Pancreas (tissue), 10 donors: ENCODE measurements at regions not wholly inside any gene's neighbourhood (a gene's known extent, or its start where the extent isn't known, plus 50 kb on each side); places are given as distances from the start of the nearest gene placed in this dataset.
"Not testable (repeated sequence)": the region's sequence is repeated elsewhere in the genome, so short reads cannot be mapped to it uniquely, and the experiment has no call there.

Source experiments
- ATAC-seq, 4 donors: fragments of 200-7000 bp; cut with Tn5 transposase; one replicate each; pipeline versions ENCODE4 v1.8.0 to v1.9.1; 2020; ENCODE audit warnings: mild to moderate bottlenecking in 4 of 4, moderate library complexity in 4 of 4
- DNase-seq, 6 donors: peaks; one replicate each; pipeline ENCODE4 v3.0.0-alpha.2; 2020
- FAIRE-seq: peaks from 2 replicates; lab custom pipeline; 2012; peaks lifted over from hg19 to GRCh38; lab: Jason Lieb, UNC
- H3K27ac ChIP-seq, 4 donors: fragments of 200-600 bp; sonication (generic); 1 replicate in 3 of 4; 2 replicates in 1 of 4; pipeline versions ENCODE4 v1.5.0 to v1.8.0; 2020
- H3K27me3 ChIP-seq, 4 donors: fragments of 200-600 bp; one replicate each; pipeline ENCODE4 v1.8.0; 2021
- H3K36me3 ChIP-seq, 3 donors: fragments of 200-600 bp; sonication (generic) in 1 of 3; one replicate each; pipeline versions ENCODE4 v1.5.0 to v1.8.0; 2020 to 2021
- H3K4me1 ChIP-seq, 3 donors: fragments of 200-600 bp; one replicate each; pipeline ENCODE4 v1.8.0; 2021
- H3K4me3 ChIP-seq, 4 donors: fragments of 200-600 bp; sonication (generic) in 2 of 4; one replicate each; pipeline versions ENCODE4 v1.5.0 to v1.8.0; 2020 to 2021
- H3K9me3 ChIP-seq, 4 donors: fragments of 200-600 bp; one replicate each; pipeline ENCODE4 v1.8.0; 2021
- CTCF ChIP-seq, 4 donors: fragments of 200-600 bp; sonication (generic) in 3 of 4; IDR thresholded peaks; one replicate each; pipeline versions ENCODE4 v1.5.0 to v1.8.0; 2021; ENCODE audit warnings: antibody characterized with exemption in 4 of 4
- WGBS, 2 donors: extraction: QIAGEN DNeasy Blood & Tissue Kit; methylation state at CpG; one replicate each; pipeline ENCODE4 v1.1.7; 2013; 5-methylcytosine and 5-hydroxymethylcytosine counted together
- intact Hi-C, 3 donors: fragments of 100-400 bp; cut with DNase I; formaldehyde crosslinking; loops; one replicate each; pipeline versions ENCODE4 v1.11.1 to v1.14.2; 2022
- donor health status: healthy with polysubstance abuse.
- donor health status: DM: no; HTN: no; CAD: no; lungs with moderate emphysema.
- donor health status: DM: no; HTN: no; CAD: no.
- donor health status: control.
- donor health status: control.
- donor health status: Bipolar disorder and iron deficiency.
- donor health status: DM: yes; HTN: yes; CAD: no.
- donor health status: DM: no; HTN: no; CAD: no.
- donor health status: DM: no; HTN: no; CAD: no.
- donor health status: DM: yes; HTN: yes; CAD: no.

- Histone ChIP-seq H3K9me3 (no peaks in the 10 kb centered on the region), H3K4me3 (no peak overlapping the region), H3K27ac (no peak overlapping the region), H3K36me3 (no peaks in the 10 kb centered on the region), H3K4me1 (no peaks in the 10 kb centered on the region), H3K27me3 (no peaks in the 10 kb centered on the region)
- FAIRE-seq (no peak), DNase-seq (no peak), ATAC-seq (no peak)
- intact Hi-C loops, result no loop called here
- 26 to 28% methylated on average over 4 of the region's 4 CpGs for WGBS, 2 donors
- no peak for TF ChIP-seq CTCF (IDR thresholded peaks at IDR 0.05)
These were observed 190.7 kb upstream of the TAS2R1 start for GRCh38 chr5:9820691-9821449.

DNA sequence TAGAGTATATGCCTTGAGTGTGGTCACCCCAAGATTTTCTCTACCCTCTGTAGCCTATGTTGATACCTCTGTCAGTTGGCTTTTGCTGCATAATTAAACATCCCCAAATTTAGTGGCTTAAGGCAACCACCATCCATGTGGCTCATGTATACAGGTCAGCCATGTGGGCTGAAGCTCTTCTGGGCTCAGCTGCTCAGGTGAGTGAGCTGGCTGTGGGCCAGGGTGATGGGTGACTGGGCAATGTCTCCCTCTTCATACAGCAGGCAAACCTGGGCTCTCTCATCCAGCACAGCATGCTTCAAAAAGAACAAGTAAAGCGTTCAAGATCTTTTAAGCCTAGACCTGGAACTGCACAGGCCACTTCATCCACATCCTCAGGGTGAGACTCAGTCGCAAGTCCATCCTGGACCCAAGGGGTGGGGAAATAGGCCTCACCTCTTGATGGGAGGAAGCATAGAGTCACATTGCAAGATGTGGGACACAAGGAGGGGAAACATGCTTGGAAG is 188.2 kb upstream of the TAS2R1 start:
- 72 to 93% methylated on average over 2 of the region's 2 CpGs for WGBS, 2 donors

GRCh38 chr5:9817819-9818218 is 187.7 kb upstream of the TAS2R1 start:
- intact Hi-C loops, result no loop called here

More for the DNA sequence above, 188.2 kb upstream of the TAS2R1 start:
- H3K27me3 ChIP-seq, result no peaks in the 10 kb centered on the region
- H3K4me3 ChIP-seq, result no peak overlapping the region
- no peak for ATAC-seq
- H3K9me3 ChIP-seq, result no peaks in the 10 kb centered on the region
- H3K27ac ChIP-seq, result no peak overlapping the region
- H3K4me1 ChIP-seq, result no peaks in the 10 kb centered on the region
- TF ChIP-seq CTCF (IDR thresholded peaks at IDR 0.05), result no peak
- peak in 1 of 6 donors; percentile 23 for DNase-seq
- H3K36me3 ChIP-seq, result no peaks in the 10 kb centered on the region
- intact Hi-C loops, result no loop called here
- FAIRE-seq, result no peak

GRCh38 chr5:9815051-9815450 is 184.9 kb upstream of the TAS2R1 start:
- intact Hi-C loops, result no loop called here
- DNase-seq (no peak), ATAC-seq (no peak), FAIRE-seq (no peak)
- no peak for TF ChIP-seq CTCF (IDR thresholded peaks at IDR 0.05)
- Histone ChIP-seq H3K27me3 (no peaks in the 10 kb centered on the region), H3K9me3 (no peaks in the 10 kb centered on the region), H3K27ac (no peak overlapping the region), H3K4me1 (no peaks in the 10 kb centered on the region), H3K4me3 (no peak overlapping the region), H3K36me3 (no peaks in the 10 kb centered on the region)
- WGBS, 2 donors, result 50 to 51% methylated on average over 1 of the region's 1 CpG

More at GRCh38 chr5:9817819-9818218, 187.7 kb upstream of the TAS2R1 start:
- DNase-seq (no peak), FAIRE-seq (no peak), ATAC-seq (no peak)
- 53 to 59% methylated on average over 4 of the region's 4 CpGs for WGBS, 2 donors
- H3K9me3 ChIP-seq, result no peaks in the 10 kb centered on the region
- H3K27me3 ChIP-seq, result no peaks in the 10 kb centered on the region
- no peaks in the 10 kb centered on the region for H3K4me1 ChIP-seq
- H3K27ac ChIP-seq, result no peak overlapping the region
- TF ChIP-seq CTCF (IDR thresholded peaks at IDR 0.05), result no peak
- H3K36me3 ChIP-seq, result no peaks in the 10 kb centered on the region
- no peak overlapping the region for H3K4me3 ChIP-seq

DNA sequence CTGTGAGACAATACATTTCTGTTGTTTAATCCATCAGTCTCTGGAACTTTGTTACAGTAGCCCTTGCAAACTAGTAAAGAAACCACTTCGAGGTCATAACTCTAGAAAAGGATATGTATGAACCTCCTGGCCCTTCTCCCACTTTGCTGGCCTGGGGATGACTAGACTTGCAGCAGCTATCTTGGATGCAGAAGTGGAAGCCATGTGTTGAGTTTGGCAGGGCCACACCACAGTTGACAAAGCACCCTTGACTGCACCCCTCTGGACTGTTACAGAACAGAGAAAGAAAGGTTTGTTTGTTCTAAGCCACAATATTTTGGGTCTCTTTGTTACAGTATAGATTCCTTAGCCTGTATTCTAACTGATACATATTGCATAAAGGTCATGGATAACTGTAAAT is 183.2 kb upstream of the TAS2R1 start:
- intact Hi-C loops, result no loop called here
- WGBS, 2 donors, result 40 to 52% methylated on average over 1 of the region's 1 CpG
- Histone ChIP-seq H3K4me3 (no peak overlapping the region), H3K9me3 (no peaks in the 10 kb centered on the region), H3K4me1 (no peaks in the 10 kb centered on the region), H3K27me3 (no peaks in the 10 kb centered on the region), H3K36me3 (no peaks in the 10 kb centered on the region), H3K27ac (no peak overlapping the region)
- DNase-seq, result no peak
- FAIRE-seq, result no peak
- TF ChIP-seq CTCF (IDR thresholded peaks at IDR 0.05), result no peak
- no peak for ATAC-seq

DNA sequence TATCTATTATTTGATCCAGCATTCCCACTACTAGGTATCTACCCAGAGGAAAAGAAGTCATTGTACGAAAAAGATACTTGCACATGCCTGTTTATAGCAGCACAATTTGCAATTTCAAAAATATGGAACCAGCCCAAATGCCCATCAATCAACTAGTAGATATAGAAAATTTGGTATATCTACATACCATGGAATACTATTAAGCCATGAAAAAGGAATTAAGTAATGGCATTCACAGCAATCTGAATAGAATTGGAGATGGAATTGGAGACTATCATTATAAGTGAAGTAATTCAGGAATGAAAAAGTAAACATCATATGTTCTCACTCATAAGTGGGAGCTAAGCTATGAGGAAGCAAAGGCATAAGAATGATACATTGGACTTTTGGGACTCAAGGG is 177.2 kb upstream of the TAS2R1 start:
- H3K27ac ChIP-seq, ATAC-seq, intact Hi-C loops, H3K9me3 ChIP-seq, FAIRE-seq, H3K4me3 ChIP-seq, H3K36me3 ChIP-seq, H3K27me3 ChIP-seq, H3K4me1 ChIP-seq, DNase-seq: not testable (repeated sequence)
- 75 to 82% methylated on average over 1 of the region's 1 CpG for WGBS, 2 donors
